PFSK-1 (cell line): ENCODE measurements at regions not wholly inside any gene's neighbourhood (a gene's known extent, or its start where the extent isn't known, plus 50 kb on each side); places are given as distances from the start of the nearest gene placed in this dataset.

Experiments used
- FOXP2 ChIP-seq: optimal IDR thresholded peaks from 2 replicates; pipeline ENCODE3; 2011; ENCODE audit warnings: borderline replicate concordance, control low read depth, inconsistent platforms; ENCODE audit not compliant: insufficient read depth; ENCODE audit errors: extremely low read length, extremely low read depth
- POLR2AphosphoS5 ChIP-seq: IDR thresholded peaks from 2 replicates; pipeline ENCODE4 v1.6.1; 2012; ENCODE audit warnings: low read depth, mild to moderate bottlenecking, control low read depth, low read length, moderate library complexity
- REST ChIP-seq, 2 experiments: IDR thresholded peaks; 2 replicates each; pipeline versions ENCODE4 v1.6.1 to v1.8.0; 2011 to 2012; ENCODE audit warnings: low read depth in 2 of 2, low read length in 2 of 2, control low read depth in 1 of 2, inconsistent platforms in 1 of 2, mild to moderate bottlenecking in 1 of 2, moderate library complexity in 1 of 2; ENCODE audit not compliant: insufficient read depth in 1 of 2
- SIN3A ChIP-seq: IDR thresholded peaks from 2 replicates; pipeline ENCODE4 v1.6.1; 2012; ENCODE audit warnings: mild to moderate bottlenecking, low read length, moderate library complexity, borderline replicate concordance; ENCODE audit not compliant: insufficient read depth
- TAF1 ChIP-seq: IDR thresholded peaks from 2 replicates; pipeline ENCODE4 v1.6.1; 2012; ENCODE audit warnings: low read length, control low read depth, borderline replicate concordance; ENCODE audit not compliant: insufficient read depth

GRCh38 chr6:148116001-148116400 lies 226.6 kb upstream of the SASH1 start:
- TF ChIP-seq POLR2AphosphoS5: no peak
- TF ChIP-seq TAF1: no peak
- no peak for TF ChIP-seq REST (IDR thresholded peaks at IDR 0.05; ENCODE audit: insufficient read depth in 1 of 2, low read depth in 2 of 2, low read length in 2 of 2)
- no peak for TF ChIP-seq FOXP2
- TF ChIP-seq SIN3A: no peak
